ENCODE measurements at regions not wholly inside any gene's neighbourhood (a gene's known extent, or its start where the extent isn't known, plus 50 kb on each side); places are given as distances from the start of the nearest gene placed in this dataset.
A peak's percentile ranks its signal among the peaks of the same experiment; 100 is the strongest.
"Not testable (repeated sequence)": the region's sequence is repeated elsewhere in the genome, so short reads cannot be mapped to it uniquely, and the experiment has no call there.

- DNase-seq (ENCODE audit: low spot score) = no peak
Observed at GRCh38 chr4:52373650-52374049, 285.5 kb downstream of the USP46 start.

- no peak for DNase-seq (ENCODE audit: low spot score)
Observed at GRCh38 chr4:52374877-52375276, 284.2 kb downstream of the USP46 start.

- DNase-seq (ENCODE audit: low spot score) = peak; percentile 58
Observed at GRCh38 chr4:52376132-52376704, 282.9 kb downstream of the USP46 start.

- no peak for DNase-seq (ENCODE audit: low spot score)
Observed at GRCh38 chr4:52377563-52377962, 281.5 kb downstream of the USP46 start.

GRCh38 chr4:52407545-52407944, 251.6 kb downstream of the USP46 start:
- DNase-seq (ENCODE audit: low spot score) = peak; percentile 41

GRCh38 chr4:52408032-52408431, 251.1 kb downstream of the USP46 start:
- DNase-seq (ENCODE audit: low spot score) = no peak

- no peak for DNase-seq (ENCODE audit: low spot score)
Observed at GRCh38 chr4:52408471-52408870, 250.6 kb downstream of the USP46 start.

GRCh38 chr4:52409766-52410165, 249.3 kb downstream of the USP46 start:
- DNase-seq (ENCODE audit: low spot score) = not testable (repeated sequence)

- no peak for DNase-seq (ENCODE audit: low spot score)
Observed at GRCh38 chr4:52410971-52411370, 248.1 kb downstream of the USP46 start.

GRCh38 chr4:52420330-52420729, 238.8 kb downstream of the USP46 start:
- no peak for DNase-seq (ENCODE audit: low spot score)

GRCh38 chr4:52421811-52422213, 237.3 kb downstream of the USP46 start:
- no peak for DNase-seq (ENCODE audit: low spot score)

- DNase-seq (ENCODE audit: low spot score) = no peak
Observed at GRCh38 chr4:52423967-52424366, 235.1 kb downstream of the USP46 start.

GRCh38 chr4:52425751-52426326, 233.3 kb downstream of the USP46 start:
- no peak for DNase-seq (ENCODE audit: low spot score)

GRCh38 chr4:52431410-52431809, 227.7 kb downstream of the USP46 start:
- no peak for DNase-seq (ENCODE audit: low spot score)

- DNase-seq (ENCODE audit: low spot score) = no peak
Observed at GRCh38 chr4:52431869-52432268, 227.2 kb downstream of the USP46 start.

GRCh38 chr4:52442524-52442923, 216.6 kb downstream of the USP46 start:
- DNase-seq (ENCODE audit: low spot score) = not testable (repeated sequence)

- no peak for DNase-seq (ENCODE audit: low spot score)
Observed at GRCh38 chr4:52472444-52472843, 186.7 kb downstream of the USP46 start.

- no peak for DNase-seq (ENCODE audit: low spot score)
Observed at GRCh38 chr4:52477191-52477780, 181.8 kb downstream of the USP46 start.

- no peak for DNase-seq (ENCODE audit: low spot score)
Observed at GRCh38 chr4:52483186-52483890, 175.8 kb downstream of the USP46 start.

GRCh38 chr4:52507774-52508173, 151.3 kb downstream of the USP46 start:
- no peak for DNase-seq (ENCODE audit: low spot score)

- no peak for DNase-seq (ENCODE audit: low spot score)
Observed at GRCh38 chr4:52510939-52511565, 148.0 kb downstream of the USP46 start.

GRCh38 chr4:52511825-52512224, 147.3 kb downstream of the USP46 start:
- no peak for DNase-seq (ENCODE audit: low spot score)

GRCh38 chr4:52512291-52512690, 146.8 kb downstream of the USP46 start:
- no peak for DNase-seq (ENCODE audit: low spot score)

Data from kidney tubule cell (primary cell).